C4-2B (cell line): ENCODE measurements at regions not wholly inside any gene's neighbourhood (a gene's known extent, or its start where the extent isn't known, plus 50 kb on each side); places are given as distances from the start of the nearest gene placed in this dataset.
"Not testable (repeated sequence)": the region's sequence is repeated elsewhere in the genome, so short reads cannot be mapped to it uniquely, and the experiment has no call there.

ENCODE experiments used
- H3K27ac ChIP-seq: fragments of 450-650 bp; 2 replicates; pipeline ENCODE4 v1.5.1; 2017
- CTCF ChIP-seq: fragments of 450-650 bp; conservative IDR thresholded peaks from 2 replicates; pipeline ENCODE4 v1.5.1; 2017; ENCODE audit warnings: mild to moderate bottlenecking
- ZFX ChIP-seq: fragments of 450-650 bp; IDR thresholded peaks from 2 replicates; pipeline ENCODE4 v1.6.1; 2017

DNA sequence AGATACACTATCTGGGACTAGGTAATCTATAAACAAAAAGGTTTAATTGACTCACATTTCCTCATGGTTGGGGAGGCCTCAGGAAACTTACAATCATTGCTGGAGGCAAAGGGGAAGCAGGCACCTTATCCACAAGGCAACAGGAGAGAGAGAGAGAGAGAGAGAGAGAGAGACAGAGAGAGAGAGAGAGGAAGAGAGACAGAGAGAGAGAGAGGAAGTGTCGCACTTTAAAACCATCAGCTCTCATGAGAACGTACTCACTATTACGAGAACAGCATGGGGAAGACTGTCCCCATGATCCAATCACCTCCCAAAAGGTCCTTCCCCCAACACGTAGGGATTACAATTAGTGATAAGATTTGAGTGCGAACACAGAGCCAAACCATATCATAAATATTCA is 253.5 kb upstream of the TRIB2 start:
- H3K27ac ChIP-seq: no peak overlapping the region
- TF ChIP-seq ZFX (no peak), CTCF (no peak)

DNA sequence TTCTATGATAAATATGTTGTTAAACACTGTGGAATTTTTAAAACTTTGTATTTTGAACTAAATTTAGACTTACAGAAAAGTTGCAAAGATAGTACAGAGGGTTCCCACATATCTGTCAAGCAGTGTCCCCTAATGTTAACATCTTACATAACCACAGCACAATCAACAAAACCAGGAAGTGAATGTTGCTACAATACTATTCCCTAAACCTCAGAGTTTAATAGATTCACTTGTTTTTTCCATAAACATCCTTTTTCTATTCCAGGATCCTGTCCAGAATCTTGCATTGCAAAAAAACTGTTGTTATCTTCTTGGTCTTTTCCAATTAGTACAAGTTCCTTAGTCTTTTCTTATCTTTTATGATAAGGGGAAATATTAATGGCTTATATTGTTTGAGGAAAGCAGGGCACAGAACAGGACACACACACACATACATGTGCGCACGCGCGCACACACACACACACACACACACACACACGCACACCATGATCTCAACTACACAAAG is 251.1 kb upstream of the TRIB2 start:
- TF ChIP-seq ZFX (no peak), CTCF (no peak)
- no peak overlapping the region for H3K27ac ChIP-seq

- H3K27ac ChIP-seq: no peak overlapping the region
- no peak for TF ChIP-seq CTCF
- no peak for TF ChIP-seq ZFX
These were observed 249.4 kb upstream of the TRIB2 start for GRCh38 chr2:12467303-12467702.

DNA sequence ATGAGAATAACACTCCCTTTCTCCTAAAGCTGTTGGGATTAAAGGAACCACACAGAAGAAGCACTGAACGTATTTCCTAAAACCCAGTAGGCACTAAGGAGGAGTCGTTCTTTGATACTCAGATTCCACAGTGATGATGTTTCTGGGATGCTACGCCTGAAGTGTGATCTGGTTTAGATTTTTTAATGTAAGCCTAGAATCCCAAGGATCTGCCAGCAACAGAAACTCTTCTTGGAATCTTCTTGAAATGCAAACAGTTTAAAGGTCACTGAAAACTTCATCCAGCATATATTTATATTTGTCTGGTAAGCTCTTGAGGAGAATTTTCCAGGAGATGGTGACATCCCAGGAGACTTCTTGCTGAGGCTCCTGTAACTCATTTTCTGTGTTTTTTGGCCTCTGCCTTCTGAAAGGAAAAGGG is 247.6 kb upstream of the TRIB2 start:
- no peak overlapping the region for H3K27ac ChIP-seq
- TF ChIP-seq CTCF (no peak), ZFX (no peak)

- H3K27ac ChIP-seq: not testable (repeated sequence)
These were observed 244.5 kb upstream of the TRIB2 start for GRCh38 chr2:12472265-12472664.

DNA sequence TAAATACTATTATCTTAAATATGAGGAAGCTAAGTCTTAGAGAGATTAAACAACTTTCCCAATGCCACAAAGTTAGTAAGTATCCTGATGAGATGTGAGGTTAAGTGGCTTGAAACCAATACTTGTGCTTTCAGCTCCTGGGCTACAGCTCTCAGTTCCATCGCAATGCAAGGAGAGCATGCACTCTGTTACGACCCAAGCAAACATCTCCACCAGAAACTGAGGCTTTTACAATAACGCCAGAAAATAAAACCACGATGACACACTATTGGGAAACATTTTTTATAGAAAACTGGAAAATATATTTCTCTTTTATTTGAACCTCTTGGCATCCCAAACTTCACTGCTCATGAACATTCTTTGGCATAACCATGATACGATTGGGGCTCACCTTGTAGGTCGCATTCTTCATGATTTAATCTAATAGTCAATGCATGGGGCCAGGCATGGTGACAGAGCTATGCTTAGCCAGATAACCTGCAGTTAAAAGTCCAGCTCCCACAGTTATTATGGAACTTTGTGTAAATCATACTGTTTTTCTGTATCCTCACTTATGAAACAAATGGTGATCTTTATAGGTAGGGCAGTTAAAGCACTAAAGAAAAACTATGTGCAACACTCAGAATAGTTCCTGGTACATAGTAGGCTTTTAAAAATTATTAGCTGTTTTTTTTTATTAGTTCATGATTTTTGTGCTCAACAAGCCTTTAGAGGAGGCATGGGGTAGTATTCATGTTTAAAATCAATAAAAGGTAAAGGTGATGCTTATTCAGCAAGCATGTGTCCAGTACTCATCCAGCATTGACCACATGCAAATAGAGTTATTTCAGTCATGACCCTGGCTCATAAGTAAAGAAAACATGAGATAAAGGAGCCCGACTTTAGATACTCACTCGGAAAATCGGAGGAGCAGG is 238.3 kb upstream of the TRIB2 start:
- H3K27ac ChIP-seq: no peak overlapping the region
- TF ChIP-seq CTCF: no peak
- TF ChIP-seq ZFX: no peak

DNA sequence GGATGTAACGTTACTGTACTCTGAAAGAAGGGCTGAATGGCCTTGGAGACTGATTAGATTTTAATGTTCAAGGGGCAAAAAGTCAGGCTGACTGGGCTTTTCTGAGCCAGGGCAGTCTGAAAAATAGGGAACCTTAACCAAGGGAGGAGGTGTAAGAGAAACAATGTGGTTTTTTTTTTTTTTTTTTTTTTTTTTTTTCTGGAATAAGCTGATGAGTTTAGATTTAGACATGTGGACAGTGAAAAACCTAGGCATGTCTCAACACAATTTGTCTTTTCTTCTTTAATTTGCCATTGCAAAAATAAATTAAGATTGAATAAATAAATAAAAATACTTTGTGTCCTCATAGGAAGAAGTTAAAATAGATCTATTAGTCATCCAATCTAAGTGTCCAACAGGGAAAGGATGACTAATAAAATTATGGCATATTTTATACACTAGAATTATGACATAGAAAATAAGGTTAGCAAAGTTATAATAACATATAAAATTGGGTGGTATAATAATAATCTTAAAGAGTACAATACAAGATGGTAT is 237.6 kb upstream of the TRIB2 start:
- no peak overlapping the region for H3K27ac ChIP-seq
- TF ChIP-seq CTCF: no peak
- TF ChIP-seq ZFX: no peak
